PC-3 (cell line): ENCODE measurements at regions not wholly inside any gene's neighbourhood (a gene's known extent, or its start where the extent isn't known, plus 50 kb on each side); places are given as distances from the start of the nearest gene placed in this dataset.

Source experiments
- ATAC-seq: fragments of 200-7000 bp; cut with Tn5 transposase; 2 replicates; pipeline ENCODE4 v1.9.1; 2020; ENCODE audit warnings: mild to moderate bottlenecking, moderate library complexity
- BruUV-seq: library from RNA; stranded (reverse); fragments of 400-500 nt; replicated peaks from 2 replicates; lab custom pipeline; 2021; lab: Mats Ljungman, UMichigan
- CTCF ChIA-PET: fragments of 300-600 bp; sonication (Branson Sonifier 250); formaldehyde crosslinking; loops from one replicate; lab custom pipeline; 2022; ENCODE audit warnings: antibody characterized with exemption; lab: Charles Lee
- POLR2A ChIA-PET: fragments of 300-600 bp; sonication (Branson Sonifier 250); formaldehyde crosslinking; loops from one replicate; lab custom pipeline; 2022; ENCODE audit warnings: antibody characterized with exemption; ENCODE audit not compliant: unreplicated experiment; lab: Charles Lee
- DNase-seq: peaks from one replicate; pipeline ENCODE4 v3.0.0-alpha.2; 2015
- H2AFZ ChIP-seq: fragments of 300-600 bp; sonication (generic); 2 replicates; pipeline ENCODE4 v1.6.0; 2016; ENCODE audit warnings: antibody characterized with exemption, low read length
- H3F3A ChIP-seq: fragments of 300-600 bp; sonication (generic); one replicate; pipeline ENCODE4 v1.6.0; 2017; ENCODE audit warnings: antibody characterized with exemption, low read length, control low read depth, mild to moderate bottlenecking; ENCODE audit not compliant: unreplicated experiment
- H3K27ac ChIP-seq: fragments of 300-600 bp; sonication (generic); 2 replicates; pipeline ENCODE4 v1.5.1; 2016; ENCODE audit warnings: mild to moderate bottlenecking, low read length
- H3K27me3 ChIP-seq: fragments of 300-600 bp; sonication (generic); 2 replicates; pipeline ENCODE4 v1.6.1; 2016; ENCODE audit warnings: low read length, mixed read lengths
- H3K36me3 ChIP-seq: fragments of 300-600 bp; sonication (generic); 2 replicates; pipeline ENCODE4 v1.6.1; 2016; ENCODE audit warnings: low read depth, mixed run types, low read length, mixed read lengths
- H3K4me1 ChIP-seq: fragments of 300-600 bp; sonication (generic); 2 replicates; pipeline ENCODE4 v1.5.1; 2016; ENCODE audit warnings: low read length; ENCODE audit not compliant: insufficient read depth
- H3K4me2 ChIP-seq: fragments of 300-600 bp; sonication (generic); 2 replicates; pipeline ENCODE4 v1.6.0; 2016; ENCODE audit warnings: low read length
- H3K4me3 ChIP-seq: fragments of 300-600 bp; sonication (generic); 2 replicates; pipeline ENCODE4 v1.5.1; 2016; ENCODE audit warnings: mild to moderate bottlenecking, low read length, mixed read lengths
- H3K79me2 ChIP-seq: fragments of 300-600 bp; sonication (generic); 2 replicates; pipeline ENCODE4 v1.6.1; 2017; ENCODE audit warnings: low read length, mixed read lengths
- H3K9ac ChIP-seq: fragments of 300-600 bp; sonication (generic); 2 replicates; pipeline ENCODE4 v1.6.0; 2016; ENCODE audit warnings: mild to moderate bottlenecking, low read length
- H3K9me2 ChIP-seq: fragments of 300-600 bp; sonication (generic); replicated peaks from 2 replicates; pipeline ENCODE4 v1.6.1; 2016; ENCODE audit warnings: mixed run types, low read length, mixed read lengths
- H3K9me3 ChIP-seq: fragments of 300-600 bp; sonication (generic); 2 replicates; pipeline ENCODE4 v1.6.1; 2016; ENCODE audit warnings: low read length, mixed read lengths
- H4K20me1 ChIP-seq: fragments of 300-600 bp; sonication (generic); 2 replicates; pipeline ENCODE4 v1.6.1; 2016; ENCODE audit warnings: low read length, mixed read lengths
- EZH2 ChIP-seq: fragments of 300-600 bp; sonication (generic); IDR thresholded peaks from one replicate; pipeline ENCODE4 v1.6.1; 2017; ENCODE audit warnings: antibody characterized with exemption, mild to moderate bottlenecking, low read length; ENCODE audit not compliant: unreplicated experiment
- EZH2phosphoT487 ChIP-seq: fragments of 300-600 bp; sonication (generic); IDR thresholded peaks from 2 replicates; pipeline ENCODE4 v1.6.1; 2018; ENCODE audit warnings: mild to moderate bottlenecking, antibody characterized with exemption, low read length, borderline replicate concordance
- intact Hi-C: fragments of 100-400 bp; cut with micrococcal nuclease; formaldehyde crosslinking; loops from 2 replicates; pipeline ENCODE4 v1.9.0; 2023
- TF ChIP-seq, protein P1 (sequence below): fragments of 300-600 bp; sonication (generic); conservative IDR thresholded peaks from 2 replicates; pipeline ENCODE4 v1.5.1; 2017; ENCODE audit warnings: antibody characterized with exemption, low read depth, mild to moderate bottlenecking, low read length

- CTCF ChIA-PET: no interaction called here
- Histone ChIP-seq H3K9ac (no peak overlapping the region), H2AFZ (no peak overlapping the region), H3K27me3 (no peaks in the 10 kb centered on the region), H3K9me2 (no peaks in the 10 kb centered on the region), H3K27ac (no peak overlapping the region), H4K20me1 (no peaks in the 10 kb centered on the region), H3K9me3 (no peaks in the 10 kb centered on the region), H3F3A (no peaks in the 10 kb centered on the region), H3K36me3 (no peaks in the 10 kb centered on the region), H3K4me2 (no peak overlapping the region), H3K4me3 (no peak overlapping the region), H3K4me1 (no peaks in the 10 kb centered on the region), H3K79me2 (no peaks in the 10 kb centered on the region)
- TF ChIP-seq EZH2phosphoT487 (no peak), EZH2 (no peak)
- TF ChIP-seq, protein P1, sequence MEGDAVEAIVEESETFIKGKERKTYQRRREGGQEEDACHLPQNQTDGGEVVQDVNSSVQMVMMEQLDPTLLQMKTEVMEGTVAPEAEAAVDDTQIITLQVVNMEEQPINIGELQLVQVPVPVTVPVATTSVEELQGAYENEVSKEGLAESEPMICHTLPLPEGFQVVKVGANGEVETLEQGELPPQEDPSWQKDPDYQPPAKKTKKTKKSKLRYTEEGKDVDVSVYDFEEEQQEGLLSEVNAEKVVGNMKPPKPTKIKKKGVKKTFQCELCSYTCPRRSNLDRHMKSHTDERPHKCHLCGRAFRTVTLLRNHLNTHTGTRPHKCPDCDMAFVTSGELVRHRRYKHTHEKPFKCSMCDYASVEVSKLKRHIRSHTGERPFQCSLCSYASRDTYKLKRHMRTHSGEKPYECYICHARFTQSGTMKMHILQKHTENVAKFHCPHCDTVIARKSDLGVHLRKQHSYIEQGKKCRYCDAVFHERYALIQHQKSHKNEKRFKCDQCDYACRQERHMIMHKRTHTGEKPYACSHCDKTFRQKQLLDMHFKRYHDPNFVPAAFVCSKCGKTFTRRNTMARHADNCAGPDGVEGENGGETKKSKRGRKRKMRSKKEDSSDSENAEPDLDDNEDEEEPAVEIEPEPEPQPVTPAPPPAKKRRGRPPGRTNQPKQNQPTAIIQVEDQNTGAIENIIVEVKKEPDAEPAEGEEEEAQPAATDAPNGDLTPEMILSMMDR: no peak
- ATAC-seq (no peak), DNase-seq (no peak)
- POLR2A ChIA-PET: no interaction called here
- intact Hi-C loops: no loop called here
- BruUV-seq: no TSS peak
Measured at GRCh38 chr5:63687854-63688516, 274.3 kb downstream of the HTR1A start.

GRCh38 chr5:63686938-63687337, 275.3 kb downstream of the HTR1A start:
- DNase-seq: peak; percentile 41
- Histone ChIP-seq H3K4me1 (no peaks in the 10 kb centered on the region), H3K9me3 (no peaks in the 10 kb centered on the region), H3K79me2 (no peaks in the 10 kb centered on the region), H3K27ac (no peak overlapping the region), H2AFZ (no peak overlapping the region), H3F3A (no peaks in the 10 kb centered on the region), H3K4me3 (no peak overlapping the region), H3K4me2 (no peak overlapping the region), H3K27me3 (no peaks in the 10 kb centered on the region), H3K36me3 (no peaks in the 10 kb centered on the region), H4K20me1 (no peaks in the 10 kb centered on the region), H3K9ac (no peak overlapping the region), H3K9me2 (no peaks in the 10 kb centered on the region)
- ChIA-PET CTCF (no interaction called here), POLR2A (no interaction called here)
- TF ChIP-seq EZH2 (no peak), EZH2phosphoT487 (no peak)
- TF ChIP-seq, protein P1: no peak
- ATAC-seq: peak; percentile 46
- intact Hi-C loops: no loop called here
- BruUV-seq: no TSS peak

GRCh38 chr5:63686181-63686580, 276.1 kb downstream of the HTR1A start:
- Histone ChIP-seq H3K9ac (no peak overlapping the region), H3K4me2 (no peak overlapping the region), H3K27me3 (no peaks in the 10 kb centered on the region), H3F3A (no peaks in the 10 kb centered on the region), H3K27ac (no peak overlapping the region), H4K20me1 (no peaks in the 10 kb centered on the region), H2AFZ (no peak overlapping the region), H3K9me2 (no peaks in the 10 kb centered on the region), H3K4me1 (no peaks in the 10 kb centered on the region), H3K9me3 (no peaks in the 10 kb centered on the region), H3K36me3 (no peaks in the 10 kb centered on the region), H3K79me2 (no peaks in the 10 kb centered on the region), H3K4me3 (no peak overlapping the region)
- TF ChIP-seq EZH2phosphoT487: no peak
- TF ChIP-seq, protein P1: no peak
- TF ChIP-seq EZH2: no peak
- ChIA-PET POLR2A (no interaction called here), CTCF (no interaction called here)
- no peak for ATAC-seq
- intact Hi-C loops: no loop called here
- BruUV-seq: no TSS peak
- no peak for DNase-seq
